ENCODE measurements at regions not wholly inside any gene's neighbourhood (a gene's known extent, or its start where the extent isn't known, plus 50 kb on each side); places are given as distances from the start of the nearest gene placed in this dataset.
A peak's percentile ranks its signal among the peaks of the same experiment; 100 is the strongest.

DNA sequence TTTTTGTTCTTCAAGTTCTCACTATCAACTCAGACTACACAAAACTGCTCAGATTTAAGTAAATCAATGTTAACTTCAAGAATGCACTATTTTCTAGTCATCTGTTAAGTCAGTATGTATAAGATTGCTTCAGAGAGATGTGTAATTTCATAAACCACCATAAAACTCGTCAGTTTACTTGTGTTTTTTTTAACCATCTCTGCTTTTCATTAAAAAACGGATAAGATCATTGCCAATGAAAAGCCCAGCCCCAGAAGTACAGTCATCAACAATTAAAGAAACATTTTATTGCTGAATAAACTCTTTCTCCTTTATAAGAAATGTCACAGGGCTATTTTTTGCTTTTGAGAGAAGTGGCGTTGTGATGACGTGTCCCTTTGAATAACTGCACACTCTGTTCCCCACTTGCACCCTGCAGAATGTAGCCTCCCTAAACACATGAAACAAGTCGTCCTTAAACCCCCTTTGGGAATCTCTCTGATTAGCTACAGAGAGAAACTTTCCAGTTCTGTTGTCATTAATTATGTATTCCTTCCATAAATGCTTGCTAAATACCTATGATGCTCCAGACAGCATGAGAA, 202.7 kb upstream of the FOXD3 start:
- Histone ChIP-seq H3K36me3 (ENCODE audit: insufficient read depth, low read length) (no peaks in the 10 kb centered on the region), H3K4me1 (ENCODE audit: insufficient read depth, low read length) (peaks cover 14% of the 10 kb centered on the region), H2AFZ (ENCODE audit: low read length) (peak overlapping the region; percentile 8), H3K27ac (ENCODE audit: low read depth, low read length) (no peak overlapping the region), H3K9me3 (ENCODE audit: low read depth, low read length) (no peaks in the 10 kb centered on the region), H4K20me1 (ENCODE audit: insufficient read depth, low read length) (no peaks in the 10 kb centered on the region), H3K79me2 (ENCODE audit: insufficient read depth, low read length) (no peaks in the 10 kb centered on the region), H3K4me3 (ENCODE audit: insufficient read depth, low read length) (no peak overlapping the region), H3K27me3 (ENCODE audit: insufficient read depth, low read length) (no peaks in the 10 kb centered on the region), H3K4me2 (ENCODE audit: insufficient read depth, low read length) (peak overlapping the region; percentile 3)
- DNase-seq (ENCODE audit: insufficient read length, low spot score, missing footprints) = no peak
- TF ChIP-seq, protein P1, sequence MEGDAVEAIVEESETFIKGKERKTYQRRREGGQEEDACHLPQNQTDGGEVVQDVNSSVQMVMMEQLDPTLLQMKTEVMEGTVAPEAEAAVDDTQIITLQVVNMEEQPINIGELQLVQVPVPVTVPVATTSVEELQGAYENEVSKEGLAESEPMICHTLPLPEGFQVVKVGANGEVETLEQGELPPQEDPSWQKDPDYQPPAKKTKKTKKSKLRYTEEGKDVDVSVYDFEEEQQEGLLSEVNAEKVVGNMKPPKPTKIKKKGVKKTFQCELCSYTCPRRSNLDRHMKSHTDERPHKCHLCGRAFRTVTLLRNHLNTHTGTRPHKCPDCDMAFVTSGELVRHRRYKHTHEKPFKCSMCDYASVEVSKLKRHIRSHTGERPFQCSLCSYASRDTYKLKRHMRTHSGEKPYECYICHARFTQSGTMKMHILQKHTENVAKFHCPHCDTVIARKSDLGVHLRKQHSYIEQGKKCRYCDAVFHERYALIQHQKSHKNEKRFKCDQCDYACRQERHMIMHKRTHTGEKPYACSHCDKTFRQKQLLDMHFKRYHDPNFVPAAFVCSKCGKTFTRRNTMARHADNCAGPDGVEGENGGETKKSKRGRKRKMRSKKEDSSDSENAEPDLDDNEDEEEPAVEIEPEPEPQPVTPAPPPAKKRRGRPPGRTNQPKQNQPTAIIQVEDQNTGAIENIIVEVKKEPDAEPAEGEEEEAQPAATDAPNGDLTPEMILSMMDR (IDR thresholded peaks at IDR 0.05; ENCODE audit: extremely low read depth, low read depth, low read length) = no peak

DNA sequence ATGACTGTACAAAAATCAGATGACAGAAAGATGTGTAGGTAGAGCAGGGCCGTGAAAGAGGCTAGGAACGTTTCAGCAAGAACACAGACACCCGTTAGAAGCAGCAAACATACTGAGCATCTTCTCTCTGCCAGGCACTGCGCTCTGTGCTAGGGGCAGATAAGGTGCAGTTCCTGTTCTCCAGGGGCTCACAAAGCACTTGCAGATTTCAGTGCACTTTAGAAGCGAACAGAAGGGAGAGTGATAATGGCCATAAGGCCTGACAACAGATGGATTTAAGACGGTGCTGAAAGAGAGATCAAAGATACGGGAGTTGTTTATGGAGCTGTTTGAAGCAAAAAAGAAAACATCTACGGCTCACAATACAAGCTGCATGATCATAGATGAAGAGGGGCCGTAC, 200.3 kb upstream of the FOXD3 start:
- TF ChIP-seq, protein P1 (IDR thresholded peaks at IDR 0.05; ENCODE audit: extremely low read depth, low read depth, low read length) = no peak
- peak overlapping the region; percentile 42 for H2AFZ ChIP-seq (ENCODE audit: low read length)
- no peaks in the 10 kb centered on the region for H4K20me1 ChIP-seq (ENCODE audit: insufficient read depth, low read length)
- no peak for DNase-seq (ENCODE audit: insufficient read length, low spot score, missing footprints)
- no peaks in the 10 kb centered on the region for H3K27me3 ChIP-seq (ENCODE audit: insufficient read depth, low read length)
- H3K4me1 ChIP-seq (ENCODE audit: insufficient read depth, low read length) = peaks cover 27% of the 10 kb centered on the region
- H3K4me2 ChIP-seq (ENCODE audit: insufficient read depth, low read length) = no peak overlapping the region
- no peaks in the 10 kb centered on the region for H3K36me3 ChIP-seq (ENCODE audit: insufficient read depth, low read length)
- H3K4me3 ChIP-seq (ENCODE audit: insufficient read depth, low read length) = no peak overlapping the region
- H3K79me2 ChIP-seq (ENCODE audit: insufficient read depth, low read length) = no peaks in the 10 kb centered on the region
- no peaks in the 10 kb centered on the region for H3K9me3 ChIP-seq (ENCODE audit: low read depth, low read length)
- H3K27ac ChIP-seq (ENCODE audit: low read depth, low read length) = no peak overlapping the region

DNA sequence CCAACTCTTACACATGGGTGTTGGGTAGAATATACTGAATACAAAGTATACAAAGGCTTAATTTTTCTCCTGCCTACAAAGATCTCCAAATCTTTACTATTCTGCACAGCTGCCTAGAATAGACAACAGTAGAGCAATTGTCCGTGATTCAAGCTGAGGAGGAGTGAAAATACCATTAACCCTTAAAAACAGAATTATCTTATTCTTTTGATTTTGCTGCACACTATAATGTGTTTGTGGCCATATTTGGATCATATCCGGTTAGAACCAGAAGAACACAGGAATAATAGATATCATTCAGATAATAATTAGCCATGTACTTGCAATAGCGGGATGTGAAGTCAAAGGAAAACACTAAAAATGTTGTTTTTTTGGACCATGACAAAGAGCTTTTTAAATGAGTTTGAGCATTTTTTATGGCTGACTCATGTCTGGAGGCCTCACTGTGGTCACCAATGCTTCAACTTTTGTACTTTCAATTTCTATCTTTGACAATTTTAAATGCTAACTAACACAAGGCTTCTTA, 197.6 kb upstream of the FOXD3 start:
- Histone ChIP-seq H3K27me3 (ENCODE audit: insufficient read depth, low read length) (no peaks in the 10 kb centered on the region), H2AFZ (ENCODE audit: low read length) (peak overlapping the region; percentile 48), H3K4me1 (ENCODE audit: insufficient read depth, low read length) (peaks cover 26% of the 10 kb centered on the region), H3K27ac (ENCODE audit: low read depth, low read length) (peak overlapping the region; percentile 79), H3K4me2 (ENCODE audit: insufficient read depth, low read length) (peak overlapping the region; percentile 78), H3K79me2 (ENCODE audit: insufficient read depth, low read length) (no peaks in the 10 kb centered on the region), H3K4me3 (ENCODE audit: insufficient read depth, low read length) (peak overlapping the region; percentile 59), H3K36me3 (ENCODE audit: insufficient read depth, low read length) (no peaks in the 10 kb centered on the region), H4K20me1 (ENCODE audit: insufficient read depth, low read length) (no peaks in the 10 kb centered on the region), H3K9me3 (ENCODE audit: low read depth, low read length) (no peaks in the 10 kb centered on the region)
- DNase-seq (ENCODE audit: insufficient read length, low spot score, missing footprints) = peak; percentile 19
- TF ChIP-seq, protein P1 (IDR thresholded peaks at IDR 0.05; ENCODE audit: extremely low read depth, low read depth, low read length) = no peak

GRCh38 chr1:63126104-63126503, 196.3 kb upstream of the FOXD3 start:
- no peak overlapping the region for H3K27ac ChIP-seq (ENCODE audit: low read depth, low read length)
- H3K4me2 ChIP-seq (ENCODE audit: insufficient read depth, low read length) = no peak overlapping the region
- peak overlapping the region; percentile 85 for H2AFZ ChIP-seq (ENCODE audit: low read length)

More at GRCh38 chr1:63126104-63126503, 196.3 kb upstream of the FOXD3 start:
- H3K27me3 ChIP-seq (ENCODE audit: insufficient read depth, low read length) = no peaks in the 10 kb centered on the region
- H3K36me3 ChIP-seq (ENCODE audit: insufficient read depth, low read length) = no peaks in the 10 kb centered on the region
- no peaks in the 10 kb centered on the region for H3K9me3 ChIP-seq (ENCODE audit: low read depth, low read length)
- DNase-seq (ENCODE audit: insufficient read length, low spot score, missing footprints) = no peak
- H3K79me2 ChIP-seq (ENCODE audit: insufficient read depth, low read length) = no peaks in the 10 kb centered on the region
- no peak overlapping the region for H3K4me3 ChIP-seq (ENCODE audit: insufficient read depth, low read length)
- TF ChIP-seq, protein P1 (IDR thresholded peaks at IDR 0.05; ENCODE audit: extremely low read depth, low read depth, low read length) = no peak
- peaks cover 28% of the 10 kb centered on the region for H3K4me1 ChIP-seq (ENCODE audit: insufficient read depth, low read length)
- H4K20me1 ChIP-seq (ENCODE audit: insufficient read depth, low read length) = no peaks in the 10 kb centered on the region

Data from osteoblast (primary cell).